H1 (cell line): ENCODE measurements at regions not wholly inside any gene's neighbourhood (a gene's known extent, or its start where the extent isn't known, plus 50 kb on each side); places are given as distances from the start of the nearest gene placed in this dataset.

Experiments
- CTCF ChIA-PET: fragments of 300-600 bp; sonication (Branson Sonifier 250); formaldehyde crosslinking; loops from one replicate; lab custom pipeline; 2021; ENCODE audit not compliant: partially characterized antibody; lab: Charles Lee
- POLR2A ChIA-PET: fragments of 300-600 bp; sonication (Branson Sonifier 250); formaldehyde crosslinking; loops from one replicate; lab custom pipeline; 2021; ENCODE audit warnings: inconsistent platforms; ENCODE audit not compliant: partially characterized antibody; lab: Charles Lee
- DNase-seq, 2 experiments: peaks; one replicate each; pipeline versions ENCODE4 v3.0.0 to v3.0.0-alpha.2; 2010 to 2022; ENCODE audit warnings: low spot score in 2 of 2, low read depth in 1 of 2, mixed read lengths in 1 of 2
- FAIRE-seq: peaks from 2 replicates; lab custom pipeline; 2011; peaks lifted over from hg19 to GRCh38; lab: Jason Lieb, UNC
- H2AFZ ChIP-seq: 2 replicates; pipeline ENCODE4 v1.8.1; 2012; ENCODE audit warnings: low read length, inconsistent platforms
- H2AK5ac ChIP-seq: 2 replicates; pipeline ENCODE4 v1.6.1; 2013; ENCODE audit warnings: low read depth, low read length
- H2BK120ac ChIP-seq: replicated peaks from 2 replicates; pipeline ENCODE3; 2013; ENCODE audit warnings: low read depth, low read length, inconsistent platforms
- H2BK12ac ChIP-seq: 2 replicates; pipeline ENCODE4 v1.6.1; 2013; ENCODE audit warnings: low read depth, low read length
- H2BK15ac ChIP-seq: 2 replicates; pipeline ENCODE4 v1.6.1; 2013; ENCODE audit warnings: low read length
- H2BK20ac ChIP-seq: 2 replicates; pipeline ENCODE4 v1.6.1; 2013; ENCODE audit warnings: low read length
- H2BK5ac ChIP-seq: 2 replicates; pipeline ENCODE4 v1.6.1; 2013; ENCODE audit warnings: low read depth, low read length
- H3K14ac ChIP-seq: 2 replicates; pipeline ENCODE4 v1.6.1; 2013; ENCODE audit warnings: inconsistent platforms; ENCODE audit not compliant: insufficient read length
- H3K18ac ChIP-seq: 2 replicates; pipeline ENCODE4 v1.6.1; 2013; ENCODE audit warnings: low read length; ENCODE audit errors: extremely low read depth
- H3K23ac ChIP-seq: 2 replicates; pipeline ENCODE4 v1.6.1; 2013; ENCODE audit warnings: inconsistent platforms; ENCODE audit not compliant: insufficient read length
- H3K23me2 ChIP-seq: 2 replicates; pipeline ENCODE4 v1.6.1; 2013; ENCODE audit warnings: low read depth, low read length
- H3K27ac ChIP-seq: 2 replicates; pipeline ENCODE4 v1.6.1; 2011; ENCODE audit warnings: low read depth, low read length, inconsistent platforms
- H3K27me3 ChIP-seq, 4 experiments: replicated peaks in 1 of 4; 1 replicate in 1 of 4; 2 replicates in 3 of 4; pipeline versions ENCODE4 v1.6.1 to v1.8.1; 2011 to 2013; ENCODE audit warnings: low read length in 3 of 4, mild to moderate bottlenecking in 3 of 4, inconsistent platforms in 2 of 4, mixed read lengths in 2 of 4, moderate library complexity in 1 of 4; ENCODE audit not compliant: control insufficient read depth in 3 of 4, insufficient read depth in 3 of 4; ENCODE audit errors: extremely low read depth in 1 of 4
- H3K36me3 ChIP-seq, 4 experiments: 2 replicates each; pipeline versions ENCODE4 v1.6.1 to v1.8.1; 2011 to 2013; ENCODE audit warnings: mild to moderate bottlenecking in 4 of 4, low read length in 3 of 4, moderate library complexity in 2 of 4, control low read depth in 1 of 4, inconsistent platforms in 1 of 4; ENCODE audit not compliant: insufficient read depth in 4 of 4, control insufficient read depth in 2 of 4
- H3K4ac ChIP-seq: replicated peaks from 2 replicates; pipeline ENCODE3; 2013; ENCODE audit warnings: low read length, low read depth, mixed read lengths, inconsistent platforms; ENCODE audit not compliant: insufficient read length
- H3K4me1 ChIP-seq, 4 experiments: replicated peaks in 1 of 4; 1 replicate in 1 of 4; 2 replicates in 3 of 4; pipeline versions ENCODE4 v1.6.1 to v1.8.1; 2011 to 2013; ENCODE audit warnings: low read length in 3 of 4, inconsistent platforms in 2 of 4, mixed read lengths in 1 of 4; ENCODE audit not compliant: insufficient read depth in 4 of 4, control insufficient read depth in 3 of 4
- H3K4me2 ChIP-seq, 2 experiments: 2 replicates each; pipeline versions ENCODE4 v1.6.1 to v1.8.1; 2011 to 2013; ENCODE audit warnings: low read depth in 2 of 2, low read length in 2 of 2, control low read depth in 1 of 2, inconsistent platforms in 1 of 2, mild to moderate bottlenecking in 1 of 2; ENCODE audit not compliant: insufficient read depth in 1 of 2
- H3K4me3 ChIP-seq, 4 experiments: fragments of 200-600, 300-600 bp in 1 of 4; sonication (generic), shearing (Covaris generic), sonication (Bioruptor Twin) in 1 of 4; 2 replicates each; pipeline versions ENCODE4 v1.5.1 to v1.8.1; 2011 to 2016; ENCODE audit warnings: low read length in 4 of 4, low read depth in 3 of 4, control low read depth in 2 of 4, inconsistent platforms in 2 of 4, mild to moderate bottlenecking in 2 of 4, mixed read lengths in 1 of 4, moderate library complexity in 1 of 4; ENCODE audit not compliant: insufficient read depth in 2 of 4; ENCODE audit errors: extremely low read depth in 1 of 4
- H3K56ac ChIP-seq: replicated peaks from 2 replicates; pipeline ENCODE3; 2013; ENCODE audit warnings: low read depth, mild to moderate bottlenecking, mixed read lengths, low read length, inconsistent platforms; ENCODE audit not compliant: insufficient read length
- H3K79me1 ChIP-seq: 2 replicates; pipeline ENCODE4 v1.6.1; 2013; ENCODE audit warnings: low read depth, low read length, control low read depth
- H3K79me2 ChIP-seq, 2 experiments: 2 replicates each; pipeline versions ENCODE4 v1.6.1 to v1.8.1; 2012 to 2013; ENCODE audit warnings: low read length in 2 of 2, mild to moderate bottlenecking in 2 of 2, inconsistent platforms in 1 of 2; ENCODE audit not compliant: insufficient read depth in 2 of 2, control insufficient read depth in 1 of 2
- H3K9ac ChIP-seq, 4 experiments: replicated peaks in 1 of 4; 1 replicate in 1 of 4; 2 replicates in 3 of 4; pipeline versions ENCODE4 v1.6.1 to v1.8.1; 2011 to 2013; ENCODE audit warnings: low read depth in 3 of 4, low read length in 3 of 4, control low read depth in 2 of 4, mild to moderate bottlenecking in 2 of 4, moderate library complexity in 2 of 4, inconsistent platforms in 1 of 4; ENCODE audit errors: extremely low read depth in 1 of 4
- H3K9me3 ChIP-seq, 2 experiments: 2 replicates each; pipeline versions ENCODE4 v1.6.1 to v1.8.1; 2012 to 2013; ENCODE audit warnings: mild to moderate bottlenecking in 2 of 2, moderate library complexity in 2 of 2, control low read depth in 1 of 2, inconsistent platforms in 1 of 2, low read depth in 1 of 2, low read length in 1 of 2, mixed read lengths in 1 of 2; ENCODE audit not compliant: insufficient read depth in 2 of 2
- H4K20me1 ChIP-seq, 2 experiments: replicated peaks in 1 of 2; 2 replicates each; pipeline versions ENCODE3 to v1.8.1; 2011 to 2013; ENCODE audit warnings: inconsistent platforms in 2 of 2, low read length in 2 of 2, mild to moderate bottlenecking in 1 of 2; ENCODE audit not compliant: insufficient read depth in 2 of 2, control insufficient read depth in 1 of 2
- H4K5ac ChIP-seq: 2 replicates; pipeline ENCODE4 v1.6.1; 2013; ENCODE audit warnings: low read length, low read depth, mixed read lengths, inconsistent platforms; ENCODE audit not compliant: insufficient read length
- H4K8ac ChIP-seq: 2 replicates; pipeline ENCODE4 v1.8.0; 2013; ENCODE audit warnings: mild to moderate bottlenecking, moderate library complexity, low read length, inconsistent platforms; ENCODE audit not compliant: insufficient read depth; ENCODE audit errors: extremely low read depth
- H4K91ac ChIP-seq: replicated peaks from 2 replicates; pipeline ENCODE3; 2013; ENCODE audit warnings: low read length, mixed read lengths, inconsistent platforms; ENCODE audit not compliant: insufficient read length
- ASH2L ChIP-seq: fragments of 200-600, 300-600 bp; sonication (generic); IDR thresholded peaks from one replicate; pipeline ENCODE4 v1.7.1; 2017; ENCODE audit warnings: low read length
- BRCA1 ChIP-seq: IDR thresholded peaks from 2 replicates; pipeline ENCODE4 v1.6.1; 2012; ENCODE audit warnings: low read depth, low read length, improper control_type of control experiment
- CBX8 ChIP-seq: fragments of 300-800, 300-1000 bp; sonication (generic); IDR thresholded peaks from 2 replicates; pipeline ENCODE4 v1.7.1; 2016; ENCODE audit warnings: low read depth, low read length, borderline replicate concordance
- CREB1 ChIP-seq: IDR thresholded peaks from 2 replicates; pipeline ENCODE4 v1.6.1; 2012; ENCODE audit warnings: inconsistent platforms
- GABPA ChIP-seq: IDR thresholded peaks from 2 replicates; pipeline ENCODE4 v1.6.1; 2011; ENCODE audit warnings: mild to moderate bottlenecking, low read length, moderate library complexity, borderline replicate concordance; ENCODE audit not compliant: insufficient read depth
- HDAC2 ChIP-seq, 2 experiments: fragments of 300-600 bp in 1 of 2; sonication (generic) in 1 of 2; IDR thresholded peaks; 2 replicates each; pipeline ENCODE4 v1.6.1; 2011 to 2012; ENCODE audit warnings: low read depth in 2 of 2, low read length in 2 of 2, mild to moderate bottlenecking in 2 of 2, moderate library complexity in 2 of 2, borderline replicate concordance in 1 of 2, inconsistent platforms in 1 of 2
- KDM4A ChIP-seq: IDR thresholded peaks from one replicate; pipeline ENCODE4 v1.7.1; 2012; ENCODE audit warnings: low read depth, mild to moderate bottlenecking, moderate library complexity, low read length, inconsistent platforms; ENCODE audit not compliant: severe bottlenecking
- RFX5 ChIP-seq: IDR thresholded peaks from 2 replicates; pipeline ENCODE4 v1.6.1; 2011; ENCODE audit warnings: low read depth, low read length, improper control_type of control experiment, borderline replicate concordance
- SAP30 ChIP-seq: fragments of 300-600 bp; sonication (generic); IDR thresholded peaks from 2 replicates; pipeline ENCODE4 v1.7.1; 2012; ENCODE audit warnings: low read length, moderate library complexity, mild to moderate bottlenecking, inconsistent platforms; ENCODE audit not compliant: insufficient read depth, insufficient replicate concordance
- SP1 ChIP-seq: IDR thresholded peaks from 2 replicates; pipeline ENCODE4 v1.6.1; 2011; ENCODE audit warnings: low read depth, low read length
- TCF12 ChIP-seq: IDR thresholded peaks from 2 replicates; pipeline ENCODE4 v1.6.1; 2011; ENCODE audit warnings: low read depth, mild to moderate bottlenecking, low read length
- YY1 ChIP-seq: IDR thresholded peaks from 2 replicates; pipeline ENCODE4 v1.6.1; 2011; ENCODE audit warnings: low read depth, mild to moderate bottlenecking, low read length
- WGBS, 2 experiments: shearing (Covaris generic) in 1 of 2; methylation state at CpG; one replicate each; pipeline versions ENCODE4 v1.1.6 to v1.1.7; 2013 to 2015; ENCODE audit warnings: low lambda C conversion rate in 2 of 2, mixed read lengths in 2 of 2, inconsistent platforms in 1 of 2, low coverage in 1 of 2, missing lambda C conversion rate in 1 of 2; ENCODE audit not compliant: insufficient replicate concordance in 2 of 2, insufficient coverage in 1 of 2, insufficient read length in 1 of 2; ENCODE audit errors: extremely low coverage in 1 of 2, missing lambda C conversion rate in 1 of 2; 5-methylcytosine and 5-hydroxymethylcytosine counted together
- TF ChIP-seq, protein P1 (sequence below): IDR thresholded peaks from 2 replicates; pipeline ENCODE4 v1.6.1; 2011; ENCODE audit warnings: low read depth, mild to moderate bottlenecking, low read length; ENCODE audit not compliant: insufficient read depth

DNA sequence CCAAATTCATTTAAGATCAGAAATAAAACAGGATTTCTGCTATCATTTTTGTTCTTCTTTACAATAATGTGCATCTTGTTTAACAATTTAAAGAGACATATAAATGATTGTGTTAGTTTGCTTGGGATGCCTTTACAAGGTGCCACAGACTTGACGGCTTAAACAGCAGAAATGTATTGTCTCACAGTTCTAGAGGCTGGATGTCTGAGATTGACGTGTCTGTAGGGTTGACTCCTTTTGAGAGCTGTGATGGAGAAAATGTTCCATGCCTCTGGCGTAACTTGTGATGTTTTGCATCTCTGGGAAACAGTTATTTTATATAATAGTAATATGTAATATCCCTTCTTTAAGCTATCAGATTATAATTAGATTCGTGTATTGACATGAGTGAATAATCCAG lies 1091.6 kb upstream of the PRMT6 start:
- Histone ChIP-seq H4K8ac (no peak overlapping the region), H2AK5ac (no peak overlapping the region), H3K18ac (no peak overlapping the region), H3K4ac (no peak overlapping the region), H2BK120ac (no peak overlapping the region), H3K79me2 (no peaks in the 10 kb centered on the region), H3K23ac (no peak overlapping the region), H3K27ac (no peak overlapping the region), H3K23me2 (no peaks in the 10 kb centered on the region), H4K91ac (no peak overlapping the region), H3K27me3 (no peaks in the 10 kb centered on the region)
- FAIRE-seq = peak; percentile 7
- POLR2A ChIA-PET = no interaction called here
- 87% methylated on average over 4 of the region's 4 CpGs; no CpG with 5 or more reads in 1 of the 2 experiments for WGBS, 2 experiments
- TF ChIP-seq ASH2L (no peak), SAP30 (no peak), HDAC2 (IDR thresholded peaks at IDR 0.05; ENCODE audit: borderline replicate concordance in 1 of 2, low read depth in 2 of 2, low read length in 2 of 2) (no peak), KDM4A (no peak), CBX8 (no peak), YY1 (no peak), SP1 (no peak), GABPA (no peak), BRCA1 (no peak), TCF12 (no peak), RFX5 (no peak), CREB1 (no peak)
- TF ChIP-seq, protein P1, sequence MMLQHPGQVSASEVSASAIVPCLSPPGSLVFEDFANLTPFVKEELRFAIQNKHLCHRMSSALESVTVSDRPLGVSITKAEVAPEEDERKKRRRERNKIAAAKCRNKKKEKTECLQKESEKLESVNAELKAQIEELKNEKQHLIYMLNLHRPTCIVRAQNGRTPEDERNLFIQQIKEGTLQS = no peak
- TF ChIP-seq, all 59 proteins: peak for 0
- H3K14ac ChIP-seq = no peak overlapping the region
- no peak overlapping the region for H2BK12ac ChIP-seq
- H4K20me1 ChIP-seq = no peaks in the 10 kb centered on the region
- H2AFZ ChIP-seq = no peak overlapping the region
- H3K4me1 ChIP-seq = no peaks in the 10 kb centered on the region
- H3K56ac ChIP-seq = no peak overlapping the region
- H2BK15ac ChIP-seq = no peak overlapping the region
- H3K79me1 ChIP-seq = no peaks in the 10 kb centered on the region
- H3K9me3 ChIP-seq = peaks cover 0 to 5% of the 10 kb centered on the region in 2 experiments; a peak in 1 of 4 replicates
- H3K36me3 ChIP-seq = no peaks in the 10 kb centered on the region
- no peak overlapping the region for H2BK5ac ChIP-seq
- no peak overlapping the region for H3K9ac ChIP-seq
- no peak overlapping the region for H3K4me3 ChIP-seq
- H3K4me2 ChIP-seq = no peak overlapping the region
- CTCF ChIA-PET = no interaction called here
- H4K5ac ChIP-seq = no peak overlapping the region
- no peak for DNase-seq
- no peak overlapping the region for H2BK20ac ChIP-seq
